ENCODE measurements at regions not wholly inside any gene's neighbourhood (a gene's known extent, or its start where the extent isn't known, plus 50 kb on each side); places are given as distances from the start of the nearest gene placed in this dataset.
A peak's percentile ranks its signal among the peaks of the same experiment; 100 is the strongest.
"Not testable (repeated sequence)": the region's sequence is repeated elsewhere in the genome, so short reads cannot be mapped to it uniquely, and the experiment has no call there.

- H3K27me3 ChIP-seq (ENCODE audit: control insufficient read depth, insufficient read depth); H3K4me3 ChIP-seq (ENCODE audit: low read length); intact Hi-C loops (cut with DNase I); ATAC-seq; DNase-seq; H3K9me3 ChIP-seq (ENCODE audit: control insufficient read depth, low read length); H3K4me1 ChIP-seq (ENCODE audit: control insufficient read depth, insufficient read depth, low read length); H3K27ac ChIP-seq (ENCODE audit: low read length): not testable (repeated sequence)
- 87% methylated on average over 2 of the region's 7 CpGs for WGBS
These were observed 63.9 kb downstream of the SPANXB1 start for GRCh38 chrX:141066263-141066662.

- DNase-seq, result peak in 1 of 3 donors; percentile 5
- ATAC-seq; H3K9me3 ChIP-seq (ENCODE audit: control insufficient read depth, low read length); H3K27ac ChIP-seq (ENCODE audit: low read length); H3K4me1 ChIP-seq (ENCODE audit: control insufficient read depth, insufficient read depth, low read length); H3K4me3 ChIP-seq (ENCODE audit: low read length); intact Hi-C loops (cut with DNase I); H3K27me3 ChIP-seq (ENCODE audit: control insufficient read depth, insufficient read depth): not testable (repeated sequence)
- 98% methylated on average over 17 of the region's 44 CpGs for WGBS
These were observed 81.7 kb downstream of the SPANXB1 start for GRCh38 chrX:141084130-141084529.

- WGBS, result no CpG with 5 or more reads among the region's 4 CpGs
- H3K9me3 ChIP-seq (ENCODE audit: control insufficient read depth, low read length); ATAC-seq; H3K27ac ChIP-seq (ENCODE audit: low read length); DNase-seq; H3K4me1 ChIP-seq (ENCODE audit: control insufficient read depth, insufficient read depth, low read length); H3K4me3 ChIP-seq (ENCODE audit: low read length); intact Hi-C loops (cut with DNase I); H3K27me3 ChIP-seq (ENCODE audit: control insufficient read depth, insufficient read depth): not testable (repeated sequence)
These were observed 73.0 kb downstream of the LDOC1 start for GRCh38 chrX:141103784-141104523.

- DNase-seq; H3K4me1 ChIP-seq (ENCODE audit: control insufficient read depth, insufficient read depth, low read length); H3K4me3 ChIP-seq (ENCODE audit: low read length); H3K9me3 ChIP-seq (ENCODE audit: control insufficient read depth, low read length); H3K27ac ChIP-seq (ENCODE audit: low read length); intact Hi-C loops (cut with DNase I); H3K27me3 ChIP-seq (ENCODE audit: control insufficient read depth, insufficient read depth); ATAC-seq: not testable (repeated sequence)
- 96% methylated on average over 3 of the region's 5 CpGs for WGBS
These were observed 65.7 kb downstream of the LDOC1 start for GRCh38 chrX:141111209-141111608.
